ENCODE measurements at regions not wholly inside any gene's neighbourhood (a gene's known extent, or its start where the extent isn't known, plus 50 kb on each side); places are given as distances from the start of the nearest gene placed in this dataset.

GRCh38 chr17:77439189-77440018, 298.6 kb downstream of the SEC14L1 start:
- no peak for DNase-seq (ENCODE audit: low read depth in 3 of 3, low spot score in 2 of 3)

GRCh38 chr17:77440560-77440981, 299.8 kb downstream of the SEC14L1 start:
- no peak for DNase-seq (ENCODE audit: low read depth in 3 of 3, low spot score in 2 of 3)

DNA sequence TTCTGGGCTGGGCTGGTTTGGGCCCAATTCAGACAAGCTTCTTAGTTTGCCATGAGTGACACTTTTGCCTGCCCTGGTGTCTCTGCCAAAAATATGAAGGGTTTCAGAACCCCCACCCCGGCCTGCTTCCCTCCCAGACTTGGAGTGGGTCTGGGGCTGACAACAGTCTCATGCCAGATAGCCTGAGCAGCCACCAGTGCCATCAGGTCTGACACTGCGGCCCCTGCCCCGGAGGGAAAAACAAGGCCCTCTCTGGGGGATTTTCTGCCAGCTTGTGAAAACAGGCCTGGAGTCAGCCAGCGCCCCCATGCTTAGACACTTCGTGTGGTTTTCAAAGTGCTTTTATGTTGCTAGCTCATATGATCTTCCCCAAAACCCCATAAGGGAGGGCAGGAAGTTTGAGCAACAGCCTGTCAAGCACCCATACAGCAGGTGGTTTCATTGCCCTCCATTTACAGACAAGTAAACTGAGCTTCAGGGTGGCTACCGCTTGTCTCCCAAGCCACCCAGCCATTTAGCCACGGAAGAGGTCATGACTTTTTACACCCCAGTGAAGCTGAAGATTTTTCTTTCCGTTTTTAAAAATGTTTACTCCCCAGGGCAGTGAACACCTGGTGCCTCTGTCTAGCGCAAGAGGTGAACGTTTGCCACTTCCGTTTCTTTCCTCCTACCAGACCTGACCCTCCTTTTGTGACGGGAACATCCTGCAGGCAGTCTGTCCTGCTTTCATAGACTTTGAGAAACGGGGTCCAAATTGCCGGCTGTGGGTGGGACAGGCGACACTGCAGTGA, 300.6 kb downstream of the SEC14L1 start:
- no peak for DNase-seq (ENCODE audit: low read depth in 3 of 3, low spot score in 2 of 3)

DNA sequence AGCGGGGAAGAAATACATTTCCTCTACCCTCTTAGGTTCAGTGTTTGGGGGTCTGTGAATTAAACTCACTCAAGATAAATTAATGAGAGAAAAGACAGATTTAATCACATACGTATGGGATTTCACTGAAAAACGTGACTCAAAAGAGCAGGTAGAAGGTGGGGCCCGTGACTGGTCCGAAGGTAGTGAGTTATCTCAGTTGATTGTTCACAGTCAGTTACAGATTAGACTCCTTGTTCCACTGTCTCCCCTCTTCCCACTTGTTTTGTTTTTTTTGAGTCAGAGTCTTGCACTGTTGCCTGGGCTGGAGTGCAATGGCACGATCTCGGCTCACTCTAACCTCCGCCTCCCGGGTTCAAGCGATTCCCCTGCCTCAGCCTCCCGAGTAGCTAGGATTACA, 301.2 kb downstream of the SEC14L1 start:
- DNase-seq (ENCODE audit: low read depth in 3 of 3, low spot score in 2 of 3): no peak

- no peak for DNase-seq (ENCODE audit: low read depth in 3 of 3, low spot score in 2 of 3)
These were observed 302.4 kb downstream of the SEC14L1 start for GRCh38 chr17:77442976-77443747.

DNA sequence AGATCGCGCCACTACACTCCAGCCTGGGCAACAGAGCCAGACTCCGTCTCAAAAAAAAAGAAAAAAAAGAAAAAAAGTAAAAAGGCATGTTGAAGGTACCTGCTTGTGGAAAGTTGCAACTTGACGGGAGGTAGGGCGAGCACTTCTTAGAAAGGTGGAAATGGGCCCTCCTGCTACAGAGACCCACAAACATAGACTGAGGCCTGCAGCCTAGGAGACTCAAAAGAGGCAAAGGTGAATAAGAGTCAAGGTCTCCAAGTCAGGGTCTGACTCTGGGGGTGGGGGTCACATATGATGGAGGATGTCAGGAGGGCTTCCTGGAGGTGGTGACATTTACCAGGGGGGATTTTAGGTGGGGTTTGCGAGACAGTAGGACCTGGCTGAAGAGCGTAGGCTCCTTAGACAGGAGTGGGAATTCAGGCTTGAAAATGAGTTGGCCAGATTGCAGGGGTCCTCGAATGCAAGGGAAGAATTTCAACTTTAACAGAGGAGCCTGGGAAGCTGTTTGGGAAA, 303.0 kb downstream of the SEC14L1 start:
- no peak for DNase-seq (ENCODE audit: low read depth in 3 of 3, low spot score in 2 of 3)

DNA sequence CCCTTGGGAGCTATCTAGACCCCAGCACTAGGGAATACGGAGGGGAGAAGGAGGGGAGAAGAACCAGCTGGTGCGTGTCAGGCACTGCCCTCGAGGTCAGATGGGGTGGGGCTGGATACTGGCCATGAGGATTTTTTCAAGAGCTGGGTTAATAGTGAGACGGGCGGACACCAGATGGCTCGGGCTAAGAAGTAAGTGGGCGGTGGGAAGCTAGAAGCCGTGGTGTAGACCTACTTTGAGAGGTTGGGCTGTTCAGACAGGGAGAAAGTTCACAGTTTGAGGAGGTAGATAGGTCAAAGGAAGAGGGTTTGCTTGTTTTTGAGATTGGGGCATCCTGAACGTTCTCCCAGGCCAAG, 303.8 kb downstream of the SEC14L1 start:
- DNase-seq (ENCODE audit: low read depth in 3 of 3, low spot score in 2 of 3): no peak

GRCh38 chr17:77444984-77445759, 304.4 kb downstream of the SEC14L1 start:
- no peak for DNase-seq (ENCODE audit: low read depth in 3 of 3, low spot score in 2 of 3)

DNA sequence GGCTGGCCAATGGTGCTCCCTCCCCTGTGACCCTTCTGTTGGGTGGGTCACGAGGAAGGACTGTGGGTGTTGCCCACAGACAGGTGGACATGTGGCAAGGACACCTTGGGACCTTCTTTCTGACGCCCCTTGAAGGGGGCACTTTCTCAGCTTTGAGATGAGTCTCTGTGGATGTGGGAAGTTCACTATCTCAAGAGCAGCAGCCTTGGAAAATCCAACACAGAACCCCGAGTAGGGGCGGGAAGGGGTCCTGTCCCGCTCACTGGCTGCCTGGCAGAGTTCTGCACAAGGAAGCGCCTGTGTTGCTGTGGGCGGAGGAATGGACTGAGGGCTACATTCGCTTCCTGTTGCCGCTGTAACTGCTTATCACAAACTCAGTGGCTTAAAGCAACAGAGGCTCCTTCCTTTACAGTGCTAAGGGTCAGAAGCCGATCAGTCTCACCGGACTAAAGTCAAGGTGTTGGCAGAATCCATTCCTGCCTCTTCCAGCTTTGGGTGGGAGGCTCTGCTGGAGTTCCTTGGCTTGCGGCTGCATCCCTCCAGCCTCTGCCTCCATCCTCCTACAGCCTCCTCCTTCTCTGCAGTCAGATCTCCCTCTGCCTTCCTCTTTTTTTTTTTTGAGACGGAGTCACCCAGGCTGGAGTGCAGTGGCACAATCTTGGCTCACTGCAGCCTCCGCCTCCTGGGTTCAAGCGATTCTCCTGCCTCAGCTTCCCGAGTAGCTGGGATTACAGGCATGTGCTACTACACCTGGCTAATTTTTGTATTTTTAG, 305.2 kb downstream of the SEC14L1 start:
- no peak for DNase-seq (ENCODE audit: low read depth in 3 of 3, low spot score in 2 of 3)

DNA sequence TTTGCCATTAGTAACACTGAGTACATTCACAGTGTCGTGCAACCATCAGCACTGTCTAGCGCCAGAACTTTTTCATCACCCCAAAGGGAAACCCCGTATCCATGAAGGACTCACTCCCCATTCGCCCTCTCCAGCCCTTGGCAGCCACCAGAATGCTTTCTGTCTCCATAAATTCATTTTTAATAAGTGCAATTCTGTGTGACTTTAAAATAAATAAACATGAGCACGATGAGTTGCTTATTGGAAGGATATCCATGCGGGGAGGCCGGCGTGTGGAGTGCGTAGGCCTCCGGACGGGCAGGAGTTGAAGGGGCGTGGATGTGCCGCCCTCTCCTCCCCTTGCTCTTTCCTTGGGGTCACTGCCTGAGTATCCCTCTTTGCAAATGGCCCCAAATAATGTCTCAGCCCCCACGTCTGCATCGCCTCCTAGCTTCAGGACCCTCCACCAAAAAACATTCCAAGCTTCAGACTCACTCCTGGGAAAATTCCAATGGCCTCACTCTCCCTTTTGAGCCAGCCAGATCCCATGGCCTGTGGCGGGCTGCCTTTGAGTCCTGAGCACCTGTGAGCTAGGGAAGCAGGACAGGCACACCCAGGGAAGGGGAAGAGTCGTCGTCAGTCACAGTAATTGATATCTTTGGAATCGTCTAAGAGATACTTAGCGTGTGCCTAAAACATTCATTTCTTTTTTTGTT, 306.3 kb downstream of the SEC14L1 start:
- no peak for DNase-seq (ENCODE audit: low read depth in 3 of 3, low spot score in 2 of 3)

GRCh38 chr17:77449373-77449907, 308.7 kb downstream of the SEC14L1 start:
- DNase-seq (ENCODE audit: low read depth in 3 of 3, low spot score in 2 of 3): no peak

- DNase-seq (ENCODE audit: low read depth in 3 of 3, low spot score in 2 of 3): no peak
These were observed 309.4 kb downstream of the SEC14L1 start for GRCh38 chr17:77449908-77450741.

GRCh38 chr17:77450742-77451244, 310.0 kb downstream of the SEC14L1 start:
- DNase-seq (ENCODE audit: low read depth in 3 of 3, low spot score in 2 of 3): no peak

DNA sequence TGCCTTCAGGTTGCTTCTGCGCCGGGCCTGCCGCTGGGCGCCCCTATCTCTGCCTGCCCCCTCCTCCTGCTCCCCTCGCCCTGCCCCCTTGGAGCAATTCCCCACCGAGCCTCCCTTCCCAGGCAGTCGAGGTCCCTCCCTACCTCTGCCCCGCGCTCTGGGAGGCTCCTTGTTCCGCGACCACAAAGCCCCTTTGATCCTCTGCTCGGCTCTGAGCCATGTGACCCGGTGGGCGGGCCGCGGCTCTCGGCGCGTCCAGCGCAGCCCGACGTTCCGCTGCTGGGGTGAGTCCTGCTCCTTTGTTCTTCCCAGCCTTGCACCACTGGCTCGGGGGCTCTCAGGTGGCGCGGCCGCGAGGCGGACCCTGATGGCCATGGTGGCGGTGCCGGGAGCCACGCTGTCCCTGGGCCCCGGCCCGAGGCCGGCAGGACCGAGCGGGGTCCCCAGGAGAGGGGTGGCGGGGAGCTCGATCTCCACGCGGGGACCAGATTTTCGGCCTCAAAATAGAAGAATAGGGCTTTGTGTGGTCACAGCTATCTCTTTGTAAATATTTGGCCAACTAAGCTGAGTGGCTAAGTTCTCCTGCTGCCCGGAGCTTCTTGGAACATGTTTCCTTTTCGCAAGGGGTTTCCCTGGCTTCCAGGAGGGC, 310.6 kb downstream of the SEC14L1 start:
- no peak for DNase-seq (ENCODE audit: low read depth in 3 of 3, low spot score in 2 of 3)

- no peak for DNase-seq (ENCODE audit: low read depth in 3 of 3, low spot score in 2 of 3)
These were observed 311.4 kb downstream of the SEC14L1 start for GRCh38 chr17:77451894-77452852.
